GM21529 (cell line): ENCODE measurements at regions not wholly inside any gene's neighbourhood (a gene's known extent, or its start where the extent isn't known, plus 50 kb on each side); places are given as distances from the start of the nearest gene placed in this dataset.
"Not testable (repeated sequence)": the region's sequence is repeated elsewhere in the genome, so short reads cannot be mapped to it uniquely, and the experiment has no call there.

Experiments
- ATAC-seq: cut with Tn5 transposase; IDR thresholded peaks from one replicate; pipeline ENCODE4 v1.9.1; 2021; ENCODE audit not compliant: unreplicated experiment

GRCh38 chr5:2536632-2537377 lies 214.7 kb downstream of the IRX2 start:
- ATAC-seq = no peak

GRCh38 chr5:2534970-2535369 lies 216.5 kb downstream of the IRX2 start:
- ATAC-seq = no peak

- ATAC-seq = no peak
These were observed 217.2 kb downstream of the IRX2 start for GRCh38 chr5:2534251-2534650.

GRCh38 chr5:2533848-2534247 lies 217.6 kb downstream of the IRX2 start:
- not testable (repeated sequence) for ATAC-seq

GRCh38 chr5:2532809-2533208 lies 218.7 kb downstream of the IRX2 start:
- no peak for ATAC-seq

- no peak for ATAC-seq
These were observed 220.2 kb downstream of the IRX2 start for GRCh38 chr5:2531318-2531717.

GRCh38 chr5:2530609-2531008 lies 220.9 kb downstream of the IRX2 start:
- ATAC-seq = no peak

- ATAC-seq = no peak
These were observed 221.9 kb downstream of the IRX2 start for GRCh38 chr5:2529371-2530092.

- ATAC-seq = no peak
These were observed 226.1 kb downstream of the IRX2 start for GRCh38 chr5:2525351-2525750.

- no peak for ATAC-seq
These were observed 226.9 kb downstream of the IRX2 start for GRCh38 chr5:2524620-2525019.

- no peak for ATAC-seq
These were observed 228.3 kb downstream of the IRX2 start for GRCh38 chr5:2523180-2523579.

- no peak for ATAC-seq
These were observed 229.1 kb downstream of the IRX2 start for GRCh38 chr5:2522372-2522771.

- no peak for ATAC-seq
These were observed 232.3 kb downstream of the IRX2 start for GRCh38 chr5:2519153-2519552.

GRCh38 chr5:2517451-2517850 lies 234.0 kb downstream of the IRX2 start:
- ATAC-seq = no peak

- ATAC-seq = no peak
These were observed 236.2 kb downstream of the IRX2 start for GRCh38 chr5:2515180-2515764.

GRCh38 chr5:2514484-2514883 lies 237.0 kb downstream of the IRX2 start:
- no peak for ATAC-seq

GRCh38 chr5:2511706-2512105 lies 239.8 kb downstream of the IRX2 start:
- ATAC-seq = no peak

- ATAC-seq = no peak
These were observed 240.4 kb downstream of the IRX2 start for GRCh38 chr5:2511126-2511525.

GRCh38 chr5:2509527-2509926 lies 241.9 kb downstream of the IRX2 start:
- no peak for ATAC-seq

- ATAC-seq = no peak
These were observed 243.0 kb downstream of the IRX2 start for GRCh38 chr5:2508514-2508913.

- no peak for ATAC-seq
These were observed 243.9 kb downstream of the IRX2 start for GRCh38 chr5:2507611-2508010.

GRCh38 chr5:2506603-2507002 lies 244.9 kb downstream of the IRX2 start:
- no peak for ATAC-seq
